Psoas muscle (tissue), 7 donors: ENCODE measurements at regions not wholly inside any gene's neighbourhood (a gene's known extent, or its start where the extent isn't known, plus 50 kb on each side); places are given as distances from the start of the nearest gene placed in this dataset.

Experiments used
- ATAC-seq, 4 donors: fragments of 200-7000 bp; cut with Tn5 transposase; one replicate each; pipeline ENCODE4 v1.9.1; 2020; ENCODE audit warnings: moderate library complexity in 3 of 4, mild to moderate bottlenecking in 2 of 4
- DNase-seq, 2 donors: peaks; one replicate each; pipeline ENCODE4 v3.0.0-alpha.2; 2020
- H3K27ac ChIP-seq: fragments of 200-600 bp; one replicate; pipeline ENCODE4 v1.8.0; 2022
- H3K27me3 ChIP-seq, 3 donors: fragments of 200-600 bp in 1 of 3; one replicate each; pipeline versions ENCODE4 v1.6.1 to v1.8.0; 2013 to 2022; ENCODE audit warnings: low read length in 2 of 3, mild to moderate bottlenecking in 2 of 3, moderate library complexity in 1 of 3; ENCODE audit not compliant: insufficient read depth in 3 of 3
- H3K36me3 ChIP-seq, 2 donors: fragments of 200-600 bp in 1 of 2; one replicate each; pipeline versions ENCODE4 v1.6.1 to v1.8.0; 2013 to 2022; ENCODE audit warnings: low read depth in 1 of 2, mild to moderate bottlenecking in 1 of 2, moderate library complexity in 1 of 2; ENCODE audit not compliant: insufficient read depth in 1 of 2
- H3K4me1 ChIP-seq: fragments of 200-600 bp; one replicate; pipeline ENCODE4 v1.8.0; 2022
- H3K4me3 ChIP-seq: fragments of 200-600 bp; one replicate; pipeline ENCODE4 v1.8.0; 2022; ENCODE audit warnings: mild to moderate bottlenecking
- H3K9me3 ChIP-seq: fragments of 200-600 bp; one replicate; pipeline ENCODE4 v1.8.0; 2022
- WGBS, 3 donors: extraction: QIAGEN DNeasy Blood & Tissue Kit; methylation state at CpG; one replicate each; pipeline versions ENCODE4 v1.1.6 to v1.1.7; 2013; 5-methylcytosine and 5-hydroxymethylcytosine counted together
- intact Hi-C, 2 donors: fragments of 100-400 bp; cut with DNase I; formaldehyde crosslinking; loops; one replicate each; pipeline versions ENCODE4 v1.11.0 to v1.14.2; 2022
- TF ChIP-seq, protein P1 (sequence below): fragments of 200-600 bp; IDR thresholded peaks from one replicate; pipeline ENCODE4 v1.8.0; 2022; ENCODE audit warnings: antibody characterized with exemption
- donor health status: healthy with polysubstance abuse.
- donor health status: DM: no; HTN: no; CAD: no; lungs with moderate emphysema.
- donor health status: Bipolar disorder and iron deficiency.
- donor health status: healthy.
- donor health status: DM: yes; HTN: yes; CAD: no.
- donor health status: DM: no; HTN: no; CAD: no.
- donor health status: DM: yes; HTN: yes; CAD: no.

GRCh38 chr13:31032528-31033113, 100.2 kb downstream of the TEX26 start:
- Histone ChIP-seq H3K27ac (no peak overlapping the region), H3K4me1 (no peaks in the 10 kb centered on the region), H3K27me3 (peaks cover 0 to 12% (median 4%) of the 10 kb centered on the region in 3 donors), H3K9me3 (no peaks in the 10 kb centered on the region), H3K4me3 (no peak overlapping the region), H3K36me3 (no peaks in the 10 kb centered on the region)
- ATAC-seq (no peak), DNase-seq (no peak)
- 89 to 91% (median 89%) methylated on average over 13 of the region's 13 CpGs for WGBS, 3 donors
- TF ChIP-seq, protein P1, sequence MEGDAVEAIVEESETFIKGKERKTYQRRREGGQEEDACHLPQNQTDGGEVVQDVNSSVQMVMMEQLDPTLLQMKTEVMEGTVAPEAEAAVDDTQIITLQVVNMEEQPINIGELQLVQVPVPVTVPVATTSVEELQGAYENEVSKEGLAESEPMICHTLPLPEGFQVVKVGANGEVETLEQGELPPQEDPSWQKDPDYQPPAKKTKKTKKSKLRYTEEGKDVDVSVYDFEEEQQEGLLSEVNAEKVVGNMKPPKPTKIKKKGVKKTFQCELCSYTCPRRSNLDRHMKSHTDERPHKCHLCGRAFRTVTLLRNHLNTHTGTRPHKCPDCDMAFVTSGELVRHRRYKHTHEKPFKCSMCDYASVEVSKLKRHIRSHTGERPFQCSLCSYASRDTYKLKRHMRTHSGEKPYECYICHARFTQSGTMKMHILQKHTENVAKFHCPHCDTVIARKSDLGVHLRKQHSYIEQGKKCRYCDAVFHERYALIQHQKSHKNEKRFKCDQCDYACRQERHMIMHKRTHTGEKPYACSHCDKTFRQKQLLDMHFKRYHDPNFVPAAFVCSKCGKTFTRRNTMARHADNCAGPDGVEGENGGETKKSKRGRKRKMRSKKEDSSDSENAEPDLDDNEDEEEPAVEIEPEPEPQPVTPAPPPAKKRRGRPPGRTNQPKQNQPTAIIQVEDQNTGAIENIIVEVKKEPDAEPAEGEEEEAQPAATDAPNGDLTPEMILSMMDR, result no peak
- intact Hi-C loops, result no loop called here

- no peak for DNase-seq
- Histone ChIP-seq H3K27ac (no peak overlapping the region), H3K9me3 (no peaks in the 10 kb centered on the region), H3K4me3 (no peak overlapping the region), H3K27me3 (peaks cover 0 to 8% (median 4%) of the 10 kb centered on the region in 3 donors), H3K36me3 (no peaks in the 10 kb centered on the region), H3K4me1 (no peaks in the 10 kb centered on the region)
- intact Hi-C loops, result no loop called here
- 83 to 87% (median 86%) methylated on average over 6 of the region's 6 CpGs for WGBS, 3 donors
- TF ChIP-seq, protein P1, result no peak
- ATAC-seq, result no peak
Observed at GRCh38 chr13:31031482-31031881, 99.0 kb downstream of the TEX26 start.

DNA sequence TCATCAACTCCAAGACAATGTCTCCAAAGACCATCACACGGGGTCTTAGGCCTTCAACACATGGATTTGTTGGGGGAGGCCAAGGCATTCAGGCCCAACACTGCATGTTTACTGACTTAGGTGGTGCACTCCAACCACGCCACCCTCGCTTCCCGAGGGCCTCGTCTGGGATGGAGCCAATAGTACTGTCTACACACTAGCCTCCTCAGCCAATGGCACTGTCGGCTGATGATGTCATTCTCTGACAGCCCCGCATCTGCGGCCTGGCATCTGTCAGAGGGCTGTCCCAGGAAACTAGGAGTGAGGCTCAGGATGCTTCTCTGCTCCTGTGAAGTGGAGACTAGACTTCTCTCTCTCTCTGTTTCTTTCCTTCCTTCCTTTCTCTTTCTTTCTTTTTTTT, 96.6 kb downstream of the TEX26 start:
- intact Hi-C loops, result no loop called here
- no peaks in the 10 kb centered on the region for H3K9me3 ChIP-seq
- DNase-seq (no peak), ATAC-seq (no peak)
- TF ChIP-seq, protein P1, result no peak
- no peak overlapping the region for H3K27ac ChIP-seq
- H3K4me3 ChIP-seq, result no peak overlapping the region
- H3K36me3 ChIP-seq, result no peaks in the 10 kb centered on the region
- H3K4me1 ChIP-seq, result no peaks in the 10 kb centered on the region
- WGBS, 3 donors, result 65 to 73% (median 73%) methylated on average over 8 of the region's 8 CpGs
- H3K27me3 ChIP-seq, result peaks cover 0 to 7% (median 4%) of the 10 kb centered on the region in 3 donors

- intact Hi-C loops, result no loop called here
- no peak for ATAC-seq
Observed at GRCh38 chr13:31027136-31027535, 94.7 kb downstream of the TEX26 start.

More at GRCh38 chr13:31027136-31027535, 94.7 kb downstream of the TEX26 start:
- Histone ChIP-seq H3K4me1 (no peaks in the 10 kb centered on the region), H3K27ac (no peak overlapping the region), H3K4me3 (no peak overlapping the region), H3K36me3 (no peaks in the 10 kb centered on the region), H3K27me3 (peaks cover 0 to 4% (median 4%) of the 10 kb centered on the region in 3 donors), H3K9me3 (no peaks in the 10 kb centered on the region)
- TF ChIP-seq, protein P1, result no peak
- no peak for DNase-seq
- 87 to 89% (median 88%) methylated on average over 4 of the region's 4 CpGs for WGBS, 3 donors
